T-helper 2 cell treated with Interferon-gamma antibody and Interleukin-4, amounts not matched to agents 100 ng/mL and 5 ng/mL, for 36 hours (primary cell): ENCODE measurements at regions not wholly inside any gene's neighbourhood (a gene's known extent, or its start where the extent isn't known, plus 50 kb on each side); places are given as distances from the start of the nearest gene placed in this dataset.
"Not testable (repeated sequence)": the region's sequence is repeated elsewhere in the genome, so short reads cannot be mapped to it uniquely, and the experiment has no call there.

ENCODE experiments used
- intact Hi-C: fragments of 100-400 bp; cut with micrococcal nuclease; formaldehyde crosslinking; loops from one replicate; pipeline ENCODE4 v1.15.1; 2023

DNA sequence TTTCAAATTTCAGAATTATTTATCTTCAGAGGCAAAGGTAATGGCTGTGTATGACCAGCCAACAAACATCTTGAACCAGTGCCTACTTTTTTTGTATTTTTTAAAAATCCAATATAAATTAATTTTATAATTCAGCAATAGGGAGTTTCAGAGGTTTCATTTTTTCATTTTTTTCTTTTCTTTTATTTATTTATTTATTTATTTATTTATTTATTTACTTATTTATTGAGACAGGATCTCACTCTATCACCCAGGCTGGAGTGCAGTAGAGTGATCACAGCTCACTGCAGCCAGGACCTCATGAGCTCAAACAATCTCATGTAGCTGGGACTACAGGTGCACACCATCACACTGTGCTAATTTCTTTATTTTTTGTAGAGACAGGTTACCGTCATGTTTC lies 250.5 kb downstream of the TMEM47 start:
- intact Hi-C loops = no loop called here

DNA sequence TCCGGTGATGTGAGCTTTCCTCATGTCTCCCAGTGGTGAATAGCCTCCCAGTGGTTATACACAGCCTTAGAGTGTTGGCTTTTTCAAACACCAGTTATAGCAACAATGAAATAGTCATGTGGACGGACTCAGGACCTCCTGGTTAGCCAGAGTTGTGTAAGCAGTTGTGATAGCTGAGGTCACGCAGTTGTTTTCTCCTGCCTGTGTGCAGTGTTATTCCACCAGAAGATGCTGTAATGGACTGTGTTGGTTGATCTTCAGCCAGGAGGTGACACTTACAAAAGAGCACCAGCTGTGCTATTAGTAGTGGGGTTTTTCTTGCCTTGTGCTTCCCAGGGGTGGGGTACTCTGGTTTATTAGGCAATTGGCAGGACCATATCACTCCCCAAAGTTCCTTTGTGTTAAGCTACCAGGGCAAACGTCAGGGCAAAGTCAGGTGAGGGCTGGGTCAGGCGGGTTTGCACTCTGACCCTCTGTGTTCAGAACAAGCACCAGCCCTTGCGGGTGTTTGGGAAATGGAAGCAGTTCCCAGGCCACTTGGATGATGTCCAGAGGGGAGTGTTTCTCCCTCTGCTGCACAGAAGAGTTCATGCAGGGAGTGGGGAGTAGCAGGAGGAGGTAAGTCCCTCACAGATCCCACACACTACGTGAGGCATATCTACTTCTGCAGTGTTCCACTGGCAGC lies 252.6 kb downstream of the TMEM47 start:
- intact Hi-C loops = no loop called here

DNA sequence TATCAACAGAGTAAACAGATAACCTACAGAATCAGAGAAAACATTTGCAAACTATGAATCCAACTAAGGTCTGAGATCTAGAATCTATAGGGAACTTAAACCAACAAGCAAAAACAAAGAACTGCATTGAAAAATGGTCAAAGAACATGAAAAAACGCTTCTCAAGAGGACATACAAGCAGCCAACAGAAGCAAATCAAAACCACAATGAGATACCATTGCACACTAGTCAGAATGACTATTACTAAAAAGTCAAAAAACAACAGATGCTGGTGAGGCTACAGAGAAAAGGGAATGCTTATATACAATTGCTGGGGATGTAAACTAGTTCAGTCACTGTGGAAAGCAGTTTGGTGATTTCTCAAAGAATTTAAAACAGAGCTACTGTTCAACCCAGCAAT lies 255.7 kb downstream of the TMEM47 start:
- intact Hi-C loops = no loop called here

DNA sequence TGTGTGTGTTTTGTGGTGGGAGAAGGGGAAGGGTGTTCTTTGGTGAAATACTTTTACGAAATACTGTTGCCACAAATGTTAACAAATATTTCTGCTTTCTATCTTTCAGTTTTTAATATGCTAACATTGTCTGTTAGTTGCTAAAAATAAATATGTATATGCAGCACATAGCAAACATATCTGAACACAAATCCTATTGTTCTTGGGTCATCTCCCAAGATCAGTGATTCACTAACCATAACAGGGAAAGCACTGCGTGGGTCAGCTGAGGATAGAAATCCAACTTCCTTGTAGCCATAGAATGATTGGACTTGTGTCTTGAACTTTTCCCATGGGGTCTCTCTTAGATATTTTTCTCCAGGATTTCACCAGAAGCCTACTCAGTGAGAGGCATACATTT lies 250.3 kb upstream of the FAM47A start:
- intact Hi-C loops = no loop called here

DNA sequence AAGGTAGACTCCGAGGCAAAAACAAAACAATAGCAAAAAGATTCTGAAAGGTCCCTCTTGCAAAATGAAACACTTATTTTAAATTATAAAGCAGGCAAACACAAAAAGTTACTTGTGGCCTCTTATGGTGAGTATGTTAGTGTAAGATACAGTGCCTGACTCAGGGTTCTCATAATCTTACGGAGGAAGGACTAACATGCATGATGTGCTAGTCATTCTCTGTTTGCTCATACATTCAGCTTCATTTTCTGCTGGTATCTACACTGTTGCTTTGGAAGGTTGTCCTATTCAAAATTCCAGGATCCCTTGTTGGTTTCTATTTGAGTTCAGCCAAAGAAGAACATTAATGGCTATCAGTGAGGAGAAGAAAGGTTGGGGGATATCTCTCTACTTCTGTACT lies 249.1 kb upstream of the FAM47A start:
- intact Hi-C loops = no loop called here

DNA sequence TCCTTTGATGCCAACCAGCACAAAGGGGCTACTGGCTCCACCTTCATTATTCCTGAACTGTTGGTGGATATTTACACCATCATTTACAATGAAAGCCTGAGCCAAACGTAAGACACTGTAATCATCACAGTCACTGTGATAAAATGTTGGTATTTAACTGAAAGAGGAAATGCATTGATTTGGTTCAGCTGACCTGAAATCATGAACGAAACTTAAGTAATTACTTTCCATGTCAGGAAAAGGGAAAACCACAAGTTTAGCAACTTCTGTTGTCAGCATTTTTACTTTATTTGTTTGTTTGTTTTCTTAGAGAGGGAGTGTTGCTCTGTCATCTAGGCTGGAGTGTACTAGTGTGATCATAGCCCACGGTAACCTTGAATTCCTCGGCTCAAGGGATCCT lies 247.8 kb upstream of the FAM47A start:
- intact Hi-C loops = no loop called here

DNA sequence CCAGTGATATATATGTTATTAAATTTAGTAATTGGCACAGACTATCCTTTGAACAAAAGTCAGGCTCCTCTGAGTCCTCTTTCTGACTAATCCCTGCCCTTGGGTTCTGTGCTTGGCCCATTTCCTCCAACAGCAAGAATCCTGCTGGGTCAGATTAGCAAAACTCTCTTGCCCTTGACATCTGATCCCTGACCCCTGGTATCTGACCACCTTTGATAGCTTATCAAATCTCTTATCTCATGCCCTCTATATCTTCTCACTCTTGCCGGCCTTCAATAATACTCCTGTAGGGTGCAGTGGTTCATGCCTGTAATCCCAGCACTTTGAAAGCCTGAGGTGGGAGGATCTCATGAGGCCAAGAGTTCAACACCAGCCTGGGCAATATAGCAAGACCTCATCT lies 245.5 kb upstream of the FAM47A start:
- intact Hi-C loops = no loop called here

DNA sequence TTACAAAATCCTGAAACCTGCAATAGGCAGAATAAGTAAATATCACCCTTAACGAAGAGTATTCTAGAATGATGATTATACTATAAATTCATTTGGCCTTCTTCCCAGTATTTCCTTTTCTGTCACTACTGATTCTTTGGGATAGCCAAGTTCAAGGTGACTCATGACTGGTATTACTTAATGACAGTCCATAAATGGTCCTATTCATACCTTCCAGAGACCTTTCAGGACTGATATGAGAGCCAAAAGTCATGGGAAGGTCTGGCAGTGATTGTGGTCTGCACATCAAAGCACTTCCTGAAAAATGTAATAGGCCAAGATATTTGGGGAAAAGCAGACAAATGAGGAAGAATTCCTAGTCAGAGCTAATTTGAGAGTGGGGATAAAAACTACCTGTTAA lies 239.6 kb upstream of the FAM47A start:
- intact Hi-C loops = no loop called here

DNA sequence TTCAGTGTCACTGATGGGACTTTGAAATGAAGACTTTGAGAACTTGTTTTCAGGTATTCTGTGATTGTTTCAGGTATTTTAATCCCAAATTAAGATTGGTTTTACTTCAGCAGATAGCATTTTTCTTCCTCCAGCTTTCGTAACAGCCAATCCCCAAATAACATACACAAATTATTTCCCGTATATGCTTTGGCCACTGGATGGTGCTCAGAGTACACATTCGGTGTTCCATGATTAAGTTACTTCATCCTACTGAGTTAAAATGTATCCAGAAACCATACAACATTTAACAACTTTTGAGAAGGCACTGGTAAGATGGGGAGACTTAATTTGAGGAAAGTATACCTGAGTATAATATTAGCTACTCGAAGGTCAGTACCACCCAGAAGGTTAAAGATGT lies 233.4 kb upstream of the FAM47A start:
- intact Hi-C loops = no loop called here

DNA sequence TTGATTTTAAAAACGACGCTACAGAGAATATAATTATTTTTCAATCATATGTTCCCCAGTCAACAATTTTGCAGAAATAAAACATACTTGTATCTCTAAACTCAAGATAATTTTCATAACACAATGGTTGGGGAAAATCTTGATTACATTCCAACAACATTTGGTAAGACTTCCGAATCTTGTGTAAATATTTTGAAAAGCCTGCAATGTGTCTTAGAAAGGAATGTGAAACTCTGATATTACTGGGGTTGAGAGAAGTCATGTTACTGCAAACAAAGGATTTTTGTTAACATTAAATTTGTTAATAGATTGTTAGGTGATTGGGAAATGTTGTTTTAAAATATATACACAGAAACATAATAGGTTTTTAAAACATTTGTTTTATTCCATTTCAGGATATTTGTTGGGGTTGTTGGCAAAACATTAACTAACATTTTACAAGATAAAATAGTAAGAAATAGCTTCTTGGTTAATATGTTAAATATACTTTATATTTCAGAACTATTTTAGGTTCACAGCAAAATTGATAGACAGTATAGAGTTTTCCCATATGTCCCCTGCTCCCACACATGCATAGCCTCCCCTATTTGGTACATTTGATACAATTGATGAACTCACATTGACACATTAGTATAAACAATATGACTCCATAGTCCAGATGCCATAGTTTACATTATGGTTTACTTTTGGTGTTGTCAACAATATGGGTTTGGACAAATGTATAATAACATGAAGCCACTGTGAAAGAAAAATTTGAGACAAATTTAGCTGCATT lies 218.6 kb upstream of the FAM47A start:
- intact Hi-C loops = no loop called here

DNA sequence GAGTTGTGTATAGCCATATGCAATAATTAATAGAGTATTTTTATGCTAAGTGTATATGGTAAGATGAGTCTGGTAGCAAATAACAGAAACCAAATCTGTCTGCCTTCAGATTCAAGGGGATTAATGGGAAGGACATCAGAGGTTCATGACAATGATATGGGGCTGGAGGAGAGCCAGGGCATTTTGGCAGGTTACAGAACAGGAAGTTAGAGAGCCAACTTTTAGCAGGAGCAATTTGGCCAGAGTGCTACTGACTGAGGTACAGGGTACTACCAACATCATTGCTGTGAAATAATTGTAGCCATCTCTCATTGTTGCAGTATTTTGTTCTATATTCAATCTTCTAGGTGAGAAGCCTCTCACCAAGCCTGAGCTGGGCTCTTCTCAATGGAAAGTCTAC lies 210.9 kb upstream of the FAM47A start:
- intact Hi-C loops = no loop called here

DNA sequence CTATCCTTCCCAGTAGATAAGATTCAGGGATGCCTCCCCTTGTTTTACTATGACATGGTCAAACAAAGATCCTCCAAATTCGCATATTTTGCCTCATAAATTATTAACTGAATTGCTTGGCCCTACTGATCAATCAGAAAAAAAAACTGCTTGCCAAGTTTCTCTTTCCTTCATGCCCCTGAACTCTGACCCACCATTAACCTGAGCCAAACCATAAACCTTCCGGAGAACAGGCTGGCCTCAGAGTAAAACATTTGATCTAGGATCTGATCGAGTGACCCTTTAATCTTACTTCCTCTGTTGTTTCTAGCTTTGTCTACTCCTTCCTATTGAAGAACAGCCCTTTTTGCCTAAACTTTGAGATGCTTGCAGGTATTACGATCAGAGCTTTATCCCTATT lies 209.7 kb upstream of the FAM47A start:
- intact Hi-C loops = no loop called here

DNA sequence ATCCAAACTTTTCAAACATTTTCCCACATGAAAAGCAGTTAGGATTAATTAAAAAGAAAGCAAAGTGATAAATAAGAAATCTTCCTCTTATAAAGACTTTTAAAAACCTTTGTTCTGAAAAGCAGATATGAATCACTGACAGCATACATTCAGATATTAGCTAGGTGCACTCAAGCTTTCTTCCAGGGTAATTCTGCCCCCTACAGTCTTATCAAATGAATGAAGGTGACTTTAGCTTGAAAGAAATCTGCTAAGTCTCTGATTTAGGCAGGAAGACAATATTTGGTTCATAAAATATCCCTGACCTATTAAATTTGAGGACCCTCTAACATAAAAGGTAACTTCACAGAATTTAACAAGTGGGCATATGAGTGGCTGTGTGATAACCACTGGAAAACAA lies 209.1 kb upstream of the FAM47A start:
- intact Hi-C loops = no loop called here

DNA sequence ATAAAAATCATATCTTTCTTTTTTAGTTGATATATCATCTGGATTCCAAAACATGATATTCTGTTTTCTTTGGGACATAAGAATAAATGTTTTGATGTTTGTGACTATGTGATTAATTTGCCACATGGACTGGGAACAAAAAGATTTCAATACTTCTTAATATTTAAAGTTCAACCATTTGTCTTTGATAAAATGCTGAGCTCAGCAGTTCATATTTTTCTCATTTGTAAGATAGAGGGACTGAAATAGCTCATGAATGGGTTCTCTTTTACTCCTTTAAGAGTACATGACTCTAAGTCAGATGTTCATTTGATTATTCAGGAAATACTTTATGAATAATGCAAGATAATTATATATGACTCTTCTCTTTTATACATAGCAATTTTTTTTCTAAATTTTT lies 205.9 kb upstream of the FAM47A start:
- intact Hi-C loops = no loop called here

DNA sequence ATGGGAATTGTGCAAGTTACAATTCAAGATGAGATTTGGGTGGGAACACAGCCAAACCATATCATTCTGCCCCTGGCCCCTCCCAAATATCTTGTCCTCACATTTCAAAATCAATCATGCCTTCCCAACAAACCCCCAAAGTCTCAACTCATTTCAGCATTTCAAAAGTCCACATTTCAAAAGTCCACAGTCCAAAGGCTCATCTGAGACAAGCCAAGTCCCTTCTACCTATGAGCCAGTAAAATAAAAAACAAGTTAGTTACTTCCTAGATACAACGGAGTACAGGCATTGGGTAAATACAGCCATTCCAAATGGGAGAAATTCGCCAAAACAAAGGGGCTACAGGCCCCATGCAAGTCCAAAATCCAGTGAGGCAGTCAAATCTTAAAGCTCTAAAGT lies 203.3 kb upstream of the FAM47A start:
- intact Hi-C loops = not testable (repeated sequence)

DNA sequence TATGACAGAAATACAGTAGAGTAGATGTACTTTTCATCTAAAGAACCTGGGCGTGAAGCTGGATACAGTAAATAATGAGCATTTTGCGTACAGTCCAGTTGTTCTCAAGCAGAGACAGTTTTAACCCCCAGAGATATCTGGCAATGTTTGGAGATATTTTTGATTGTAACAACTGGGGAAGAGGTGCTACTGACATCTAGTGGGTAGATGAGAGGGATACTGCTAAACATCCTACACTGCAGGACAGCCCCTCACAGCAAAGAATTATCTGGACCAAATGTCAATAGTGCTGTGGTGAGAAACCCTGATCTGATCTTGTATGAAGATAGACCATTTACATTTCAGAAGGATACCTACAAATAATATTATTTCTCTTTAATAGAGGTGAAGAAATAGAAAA lies 200.2 kb upstream of the FAM47A start:
- intact Hi-C loops = no loop called here

DNA sequence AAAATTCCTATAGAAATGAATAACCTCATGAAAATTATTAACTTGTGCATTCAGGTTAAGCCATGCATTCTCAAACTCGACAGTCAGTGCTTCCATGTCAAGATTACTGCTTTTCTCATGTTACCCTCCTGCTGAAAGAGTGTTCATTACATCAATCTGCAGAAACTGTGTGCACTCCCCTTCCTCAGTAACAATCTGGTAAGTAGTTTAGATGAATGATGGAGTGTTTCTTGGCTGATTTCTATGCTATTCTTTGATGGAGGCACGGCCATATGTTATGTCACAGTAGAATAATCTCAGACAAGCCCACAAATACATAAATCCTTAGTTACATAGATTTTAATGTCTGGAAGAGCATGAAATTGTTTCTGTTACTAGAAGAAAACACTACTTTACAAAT lies 193.3 kb upstream of the FAM47A start:
- intact Hi-C loops = no loop called here

DNA sequence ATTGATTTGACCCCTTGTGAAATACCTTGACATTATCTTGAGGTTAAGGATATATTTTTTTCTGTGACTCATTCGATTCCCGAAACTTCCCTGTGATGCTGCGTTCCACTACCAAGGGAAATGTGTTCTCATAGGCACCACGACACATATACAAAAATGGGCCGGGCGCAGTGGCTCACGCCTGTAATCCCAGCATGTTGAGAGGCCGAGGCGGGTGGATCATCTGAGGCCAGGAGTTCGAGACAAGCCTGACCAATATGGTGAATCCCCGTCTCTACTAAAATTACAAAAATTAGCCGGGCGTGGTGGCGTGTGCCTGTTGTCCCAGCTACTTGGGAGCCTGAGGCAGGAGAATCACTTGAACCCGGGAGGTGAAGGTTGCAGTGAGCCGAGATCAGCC lies 188.3 kb upstream of the FAM47A start:
- intact Hi-C loops = not testable (repeated sequence)

DNA sequence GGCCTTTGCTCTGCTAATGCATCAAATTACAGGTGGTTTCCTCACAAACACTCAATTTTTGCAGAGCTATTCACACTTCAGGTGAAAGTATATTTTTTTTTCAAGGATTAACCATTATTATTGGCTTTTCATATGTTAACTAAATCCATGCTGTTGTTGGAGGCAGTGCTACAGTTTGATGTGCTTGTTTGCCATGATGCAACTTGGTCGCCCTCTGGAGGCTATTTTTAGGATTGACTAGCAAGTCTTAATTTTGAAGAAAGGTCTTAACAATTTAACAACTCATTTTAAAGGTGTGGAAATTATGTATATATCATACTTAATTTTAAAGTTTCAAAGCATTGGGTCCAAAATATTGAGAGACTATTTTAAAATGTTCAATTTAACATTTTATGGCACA lies 168.8 kb upstream of the FAM47A start:
- intact Hi-C loops = loop anchor here (2.0 kb wide), 1 partner anchor 866 kb away; no protein-coding TSS in a partner anchor

DNA sequence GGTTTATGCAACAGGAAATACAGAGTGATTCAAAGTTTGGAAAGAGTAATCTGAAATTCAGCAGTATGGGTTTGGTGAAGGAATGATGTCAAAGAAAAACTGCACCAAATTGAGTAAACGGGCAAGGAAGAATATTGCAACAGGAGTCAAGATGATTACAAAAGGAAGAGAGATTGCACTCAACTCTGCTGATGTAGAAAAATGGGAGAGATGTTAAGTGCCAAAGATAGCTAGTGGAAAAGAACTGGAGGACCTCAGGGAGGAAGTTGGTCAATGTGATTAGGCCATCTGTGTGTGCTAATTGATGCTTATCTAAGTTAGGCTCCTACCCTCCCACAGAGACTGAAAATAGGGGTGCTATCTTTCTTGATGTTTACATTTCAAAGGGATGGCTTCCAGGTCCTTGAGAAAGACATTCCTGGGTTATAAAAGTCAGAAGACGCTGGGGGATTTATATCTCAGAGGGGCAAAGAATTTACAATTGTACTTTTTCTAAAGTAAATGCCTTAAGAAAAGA lies 167.4 kb upstream of the FAM47A start:
- intact Hi-C loops = no loop called here

DNA sequence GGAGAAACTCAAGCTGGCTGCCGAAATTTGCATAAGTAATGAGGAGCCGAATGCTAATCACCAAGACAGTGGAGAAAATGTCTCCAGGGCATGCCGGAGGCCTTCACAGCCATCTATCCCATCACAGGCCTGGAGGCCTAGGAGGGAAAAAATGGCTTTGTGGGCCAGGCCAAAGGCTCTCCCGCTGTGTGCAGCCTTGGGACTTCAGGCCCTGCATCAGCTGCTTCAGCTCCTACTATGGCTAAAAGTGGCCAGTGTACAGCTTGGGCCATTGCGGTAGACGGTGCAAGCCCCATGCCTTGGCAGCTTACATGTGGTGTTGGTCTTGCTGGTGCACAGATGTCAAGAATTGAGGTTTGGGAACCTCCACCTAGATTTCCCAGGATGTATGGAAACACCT lies 162.6 kb upstream of the FAM47A start:
- intact Hi-C loops = no loop called here

DNA sequence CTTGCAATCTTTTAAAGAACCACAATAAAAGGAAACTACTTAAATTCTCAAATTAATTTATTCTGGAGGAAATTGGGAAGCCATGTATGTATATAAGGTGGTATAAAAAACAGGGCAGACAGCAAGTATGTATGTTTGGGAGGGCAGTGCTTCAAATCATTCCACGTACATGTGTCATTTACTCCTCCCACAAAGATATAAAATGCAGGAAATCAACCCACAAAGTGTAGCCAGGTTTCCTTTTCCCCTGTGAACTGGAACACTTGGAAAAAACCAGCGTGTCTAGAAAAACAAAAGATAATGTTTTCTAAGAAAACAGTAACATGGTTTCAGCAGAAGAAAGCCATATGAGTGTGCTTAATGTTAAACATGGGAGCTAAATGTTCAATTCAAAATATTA lies 156.7 kb upstream of the FAM47A start:
- intact Hi-C loops = no loop called here
